ENCODE measurements at regions not wholly inside any gene's neighbourhood (a gene's known extent, or its start where the extent isn't known, plus 50 kb on each side); places are given as distances from the start of the nearest gene placed in this dataset.
"Not testable (repeated sequence)": the region's sequence is repeated elsewhere in the genome, so short reads cannot be mapped to it uniquely, and the experiment has no call there.

DNA sequence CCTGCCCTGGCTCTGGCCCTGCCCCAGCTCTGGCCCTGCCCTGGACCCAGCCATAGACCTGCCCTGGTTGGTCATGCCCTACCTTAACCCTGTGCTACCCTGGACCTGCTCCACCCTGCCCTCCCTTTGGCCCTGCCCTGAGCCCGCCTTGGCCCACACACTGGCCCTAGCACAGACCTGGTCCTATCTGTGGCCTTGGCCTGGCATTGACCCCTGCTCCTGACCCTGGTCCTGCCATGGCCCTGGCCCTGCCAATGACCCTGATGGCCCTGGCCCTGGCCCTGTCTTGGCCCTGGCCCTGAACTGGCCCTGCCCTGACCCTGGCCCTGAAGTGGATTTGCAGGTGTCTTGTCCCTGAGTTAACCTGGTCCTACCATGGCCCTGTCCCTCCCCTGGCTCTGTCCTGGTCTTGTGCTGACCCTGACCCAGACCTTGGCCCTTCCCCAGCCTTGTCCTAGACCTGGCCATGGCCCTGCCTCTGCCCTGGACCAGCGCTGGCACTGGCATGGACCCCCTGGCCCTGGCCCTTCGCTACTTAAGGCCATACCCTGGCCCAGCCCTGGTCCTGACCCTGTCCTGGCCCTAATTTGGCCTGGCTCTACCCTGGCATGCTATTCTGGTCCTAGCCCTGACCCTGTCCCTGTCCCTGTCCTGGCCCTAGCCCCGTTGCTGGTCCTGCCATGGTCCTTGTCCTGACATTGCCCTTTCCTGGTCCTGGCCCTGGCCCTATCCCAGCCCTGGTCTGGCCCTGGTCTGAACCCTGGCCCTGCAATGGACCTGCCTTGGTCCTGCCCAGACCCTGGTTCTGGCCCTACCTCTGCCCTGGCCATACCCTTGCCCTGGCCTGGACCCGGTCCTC is 253.7 kb downstream of the TP53TG3F start:
- H3K79me2 ChIP-seq (ENCODE audit: control insufficient read depth, insufficient read depth, low read length); H3K4me1 ChIP-seq (replicated peaks in 1 of 2; ENCODE audit: control insufficient read depth in 2 of 2, insufficient read depth in 2 of 2, low read length in 2 of 2); intact Hi-C loops (cut with micrococcal nuclease); H3K36me3 ChIP-seq (ENCODE audit: control insufficient read depth, insufficient read depth, low read length); POLR2A ChIA-PET; H3K4me2 ChIP-seq (ENCODE audit: insufficient read depth, low read length); H3K9me3 ChIP-seq (replicated peaks; ENCODE audit: control insufficient read depth, insufficient read depth, low read depth, low read length); H4K20me1 ChIP-seq (replicated peaks; ENCODE audit: control insufficient read depth, insufficient read depth, low read length); H3K9me1 ChIP-seq (ENCODE audit: control insufficient read depth, insufficient read depth, low read length); H3K27me3 ChIP-seq (ENCODE audit: control insufficient read depth in 2 of 2, insufficient read depth in 2 of 2, low read length in 2 of 2); H3K27ac ChIP-seq (ENCODE audit: extremely low read depth, low read depth, low read length); BruUV-seq (replicated peaks); CTCF ChIA-PET (ENCODE audit: low intra/inter-chr PET ratio); H2AFZ ChIP-seq (ENCODE audit: low read depth, low read length); FAIRE-seq; H3K4me3 ChIP-seq; DNase-seq (ENCODE audit: extremely low read depth in 1 of 4, low spot score in 3 of 4); ATAC-seq; H3K9ac ChIP-seq (ENCODE audit: insufficient read depth in 1 of 2, low read depth in 2 of 2, low read length in 2 of 2); in situ Hi-C loops (cut with MboI): not testable (repeated sequence)
- WGBS (ENCODE audit: insufficient coverage, low coverage, missing lambda C conversion rate) = 52% methylated on average over 2 of the region's 5 CpGs

DNA sequence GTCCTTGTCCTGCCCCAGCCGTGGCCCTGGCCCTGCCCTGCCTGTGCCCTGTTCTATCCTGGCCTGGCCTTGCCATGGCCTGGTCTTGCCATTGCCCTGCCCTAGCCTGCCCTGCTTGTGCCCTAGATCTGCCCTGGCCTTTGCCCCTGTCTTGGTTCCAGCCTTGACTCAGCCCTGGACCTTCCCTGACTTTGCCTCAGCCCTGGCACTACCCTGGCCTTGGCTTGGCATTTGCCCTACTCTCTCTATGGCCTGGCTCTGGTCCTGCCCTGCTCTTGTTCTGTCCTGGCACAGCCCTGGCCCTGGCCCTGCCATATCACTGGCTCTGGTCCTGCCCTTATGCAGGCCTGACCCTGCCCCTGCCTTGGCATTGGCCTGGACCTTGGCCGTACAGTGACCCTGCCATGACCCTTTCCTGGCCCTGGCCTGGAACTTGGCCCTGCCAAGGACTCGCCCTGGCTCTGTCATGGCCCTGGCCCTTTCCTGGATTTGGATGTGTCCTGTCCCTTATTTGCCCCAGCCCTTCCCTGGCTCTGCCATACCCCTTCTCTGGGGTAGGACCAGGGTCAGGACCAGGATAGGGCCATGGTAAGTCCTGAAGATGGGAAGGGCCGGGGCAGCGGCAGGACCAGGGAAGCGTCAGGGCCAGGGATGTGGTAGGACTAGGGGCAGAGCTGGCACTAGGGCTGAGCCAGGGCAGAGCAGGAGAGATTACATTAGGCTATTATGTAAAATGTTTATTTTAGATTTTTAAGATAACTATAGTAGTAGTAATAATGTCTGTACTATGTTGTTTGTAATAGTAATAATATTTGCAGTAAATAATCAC is 254.5 kb downstream of the TP53TG3F start:
- H3K79me2 ChIP-seq (ENCODE audit: control insufficient read depth, insufficient read depth, low read length); H3K27ac ChIP-seq (ENCODE audit: extremely low read depth, low read depth, low read length); H3K4me1 ChIP-seq (replicated peaks in 1 of 2; ENCODE audit: control insufficient read depth in 2 of 2, insufficient read depth in 2 of 2, low read length in 2 of 2); BruUV-seq (replicated peaks); intact Hi-C loops (cut with micrococcal nuclease); POLR2A ChIA-PET; DNase-seq (ENCODE audit: extremely low read depth in 1 of 4, low spot score in 3 of 4); H3K9ac ChIP-seq (ENCODE audit: insufficient read depth in 1 of 2, low read depth in 2 of 2, low read length in 2 of 2); H4K20me1 ChIP-seq (replicated peaks; ENCODE audit: control insufficient read depth, insufficient read depth, low read length); H3K4me2 ChIP-seq (ENCODE audit: insufficient read depth, low read length); H3K36me3 ChIP-seq (ENCODE audit: control insufficient read depth, insufficient read depth, low read length); H3K4me3 ChIP-seq; H3K27me3 ChIP-seq (ENCODE audit: control insufficient read depth in 2 of 2, insufficient read depth in 2 of 2, low read length in 2 of 2); H2AFZ ChIP-seq (ENCODE audit: low read depth, low read length); ATAC-seq; FAIRE-seq; H3K9me1 ChIP-seq (ENCODE audit: control insufficient read depth, insufficient read depth, low read length); H3K9me3 ChIP-seq (replicated peaks; ENCODE audit: control insufficient read depth, insufficient read depth, low read depth, low read length); CTCF ChIA-PET (ENCODE audit: low intra/inter-chr PET ratio); in situ Hi-C loops (cut with MboI): not testable (repeated sequence)
- 74% methylated on average over 4 of the region's 6 CpGs for WGBS (ENCODE audit: insufficient coverage, low coverage, missing lambda C conversion rate)

DNA sequence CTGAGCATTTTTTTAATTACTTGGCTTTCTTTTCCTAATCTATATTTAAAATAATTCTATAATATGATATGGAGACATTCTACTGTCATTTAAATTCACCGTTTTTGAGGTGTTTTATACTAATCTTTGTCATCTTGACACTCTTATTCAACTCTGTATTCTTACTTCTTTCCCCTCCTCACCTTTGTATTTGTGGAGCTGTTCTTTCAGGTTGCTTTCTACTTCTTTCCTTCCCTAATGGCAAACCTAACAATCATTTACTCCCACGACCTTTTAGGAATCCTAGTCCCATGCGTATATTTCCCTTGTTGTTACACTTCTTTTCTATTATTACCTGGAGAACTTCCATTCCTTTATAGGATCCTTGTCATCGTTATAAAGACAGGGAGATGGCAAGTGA is 271.8 kb downstream of the TP53TG3F start:
- WGBS (ENCODE audit: insufficient coverage, low coverage, missing lambda C conversion rate) = 2% methylated on average over 2 of the region's 4 CpGs
- FAIRE-seq; POLR2A ChIA-PET; DNase-seq (ENCODE audit: extremely low read depth in 1 of 4, low spot score in 3 of 4); H3K9me1 ChIP-seq (ENCODE audit: control insufficient read depth, insufficient read depth, low read length); H2AFZ ChIP-seq (ENCODE audit: low read depth, low read length); H3K4me1 ChIP-seq (replicated peaks in 1 of 2; ENCODE audit: control insufficient read depth in 2 of 2, insufficient read depth in 2 of 2, low read length in 2 of 2); H3K36me3 ChIP-seq (ENCODE audit: control insufficient read depth, insufficient read depth, low read length); H3K4me2 ChIP-seq (ENCODE audit: insufficient read depth, low read length); H3K9me3 ChIP-seq (replicated peaks; ENCODE audit: control insufficient read depth, insufficient read depth, low read depth, low read length); H3K27me3 ChIP-seq (ENCODE audit: control insufficient read depth in 2 of 2, insufficient read depth in 2 of 2, low read length in 2 of 2); intact Hi-C loops (cut with micrococcal nuclease); CTCF ChIA-PET (ENCODE audit: low intra/inter-chr PET ratio); ATAC-seq; H3K9ac ChIP-seq (ENCODE audit: insufficient read depth in 1 of 2, low read depth in 2 of 2, low read length in 2 of 2); H3K79me2 ChIP-seq (ENCODE audit: control insufficient read depth, insufficient read depth, low read length); H4K20me1 ChIP-seq (replicated peaks; ENCODE audit: control insufficient read depth, insufficient read depth, low read length); H3K27ac ChIP-seq (ENCODE audit: extremely low read depth, low read depth, low read length); BruUV-seq (replicated peaks); in situ Hi-C loops (cut with MboI); H3K4me3 ChIP-seq: not testable (repeated sequence)

All from K562 (cell line).